Activated CD4-positive, CD25-positive, alpha-beta regulatory T cell treated with anti-CD3 and anti-CD28 coated beads, Interleukin-2, amount 50 U/mL, for 24 hours (primary cell): ENCODE measurements at regions not wholly inside any gene's neighbourhood (a gene's known extent, or its start where the extent isn't known, plus 50 kb on each side); places are given as distances from the start of the nearest gene placed in this dataset.
"Not testable (repeated sequence)": the region's sequence is repeated elsewhere in the genome, so short reads cannot be mapped to it uniquely, and the experiment has no call there.

ENCODE experiments used
- ATAC-seq, 2 donors: fragments of 150-1000 bp; cut with Tn5 transposase; one replicate each; pipeline ENCODE4 v1.10.0; 2021; ENCODE audit warnings: mild to moderate bottlenecking in 1 of 2, moderate library complexity in 1 of 2

- no peak for ATAC-seq
Observed at GRCh38 chrX:22803353-22803752, 196.4 kb upstream of the DDX53 start.

- ATAC-seq: no peak
Observed at GRCh38 chrX:22810876-22811275, 188.9 kb upstream of the DDX53 start.

GRCh38 chrX:22818061-22818460 lies 181.7 kb upstream of the DDX53 start:
- no peak for ATAC-seq

DNA sequence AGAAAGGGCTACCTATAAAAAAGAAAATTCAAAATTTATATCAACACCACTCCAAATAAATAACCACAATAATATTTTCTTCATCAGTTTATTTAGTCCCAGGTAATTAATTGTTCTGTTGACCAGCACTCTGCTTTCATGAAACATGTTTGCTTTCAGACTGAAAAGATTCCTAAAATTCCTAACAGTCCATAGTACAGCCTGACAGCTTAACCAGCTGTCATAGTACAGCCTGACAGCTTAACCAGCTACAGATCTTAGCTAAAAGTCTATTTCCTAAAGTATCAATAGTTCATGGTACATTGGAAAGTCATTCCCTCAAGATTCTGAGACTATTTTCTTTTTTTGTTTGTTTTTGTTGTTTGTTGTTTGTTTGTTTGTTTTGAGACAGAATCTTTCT lies 144.1 kb upstream of the DDX53 start:
- no peak for ATAC-seq

DNA sequence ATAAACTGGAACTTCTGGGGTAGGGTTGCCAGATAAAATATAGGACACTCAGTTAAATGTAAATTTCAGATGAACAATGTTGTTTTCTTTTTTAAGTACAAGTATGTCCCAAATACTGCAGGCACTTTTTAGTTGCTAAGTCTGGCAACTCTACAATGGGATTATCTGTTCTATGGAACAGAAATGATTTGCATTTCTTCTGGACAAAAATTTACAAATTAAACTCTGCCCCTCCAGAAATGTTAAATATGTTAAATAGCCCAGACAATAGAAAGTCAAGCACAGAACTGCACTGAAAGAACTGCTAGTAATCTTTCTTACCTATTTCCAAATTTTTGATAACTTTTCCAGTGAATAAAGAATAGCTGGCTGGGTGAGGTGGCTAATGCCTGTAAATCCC lies 140.1 kb upstream of the DDX53 start:
- no peak for ATAC-seq

DNA sequence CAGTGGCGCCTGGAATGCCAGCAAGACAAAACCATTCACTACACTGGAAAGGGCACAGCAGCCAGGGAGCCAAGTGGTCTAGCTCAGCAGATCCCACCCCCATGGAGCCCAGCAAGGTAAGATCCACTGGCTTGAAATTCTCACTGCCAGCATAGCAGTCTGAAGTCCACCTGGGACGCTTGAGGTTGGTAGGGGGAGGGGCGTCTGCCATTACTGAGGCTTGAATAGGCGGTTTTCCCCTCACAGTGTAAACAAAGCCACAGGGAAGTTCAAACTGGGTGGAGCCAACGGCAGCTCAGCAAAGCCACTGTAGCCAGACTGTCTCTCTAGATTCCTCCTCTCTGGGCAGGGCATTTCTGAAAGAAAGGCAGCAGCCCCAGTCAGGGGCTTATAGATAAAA lies 133.0 kb upstream of the DDX53 start:
- ATAC-seq: not testable (repeated sequence)

GRCh38 chrX:22882543-22882942 lies 117.2 kb upstream of the DDX53 start:
- ATAC-seq: no peak

- ATAC-seq: no peak
Observed at GRCh38 chrX:22889819-22890218, 109.9 kb upstream of the DDX53 start.

DNA sequence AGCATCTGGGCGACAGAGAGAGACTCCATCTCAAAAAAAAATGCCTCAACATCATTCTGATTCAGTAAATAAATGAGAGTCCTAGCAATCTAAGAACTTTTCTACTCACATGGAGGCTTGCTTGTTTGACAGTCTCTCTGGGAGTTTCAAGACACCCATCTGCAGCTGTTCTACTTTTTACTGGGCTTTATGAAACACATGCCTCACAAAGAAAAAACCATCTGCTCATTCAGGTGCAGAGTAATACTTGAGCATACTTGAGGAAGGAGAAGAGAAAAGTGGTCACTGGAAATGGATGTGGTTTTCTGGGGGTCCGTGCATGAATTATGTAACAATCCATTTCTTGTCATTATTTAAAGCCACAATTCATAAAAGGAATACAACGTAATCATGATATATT lies 87.1 kb upstream of the DDX53 start:
- ATAC-seq: no peak

DNA sequence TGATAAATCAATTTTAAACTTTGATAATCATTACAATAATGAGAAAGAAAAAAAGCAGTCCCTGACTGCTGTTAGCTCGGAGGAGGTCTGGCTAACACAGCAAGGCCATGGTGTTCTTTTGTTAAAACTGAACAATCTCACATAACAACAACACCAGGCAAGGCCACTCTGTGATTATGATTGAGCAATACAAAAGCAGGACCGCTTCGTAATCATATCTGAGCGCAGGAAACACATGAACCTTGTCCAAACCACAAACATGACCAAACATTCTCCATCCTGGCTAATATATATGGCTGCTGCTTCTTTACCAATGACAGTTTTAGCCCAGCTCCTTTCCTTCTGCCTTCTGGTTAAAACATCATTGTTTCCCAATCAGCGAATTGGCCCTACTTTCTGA lies 76.8 kb upstream of the DDX53 start:
- ATAC-seq: no peak

DNA sequence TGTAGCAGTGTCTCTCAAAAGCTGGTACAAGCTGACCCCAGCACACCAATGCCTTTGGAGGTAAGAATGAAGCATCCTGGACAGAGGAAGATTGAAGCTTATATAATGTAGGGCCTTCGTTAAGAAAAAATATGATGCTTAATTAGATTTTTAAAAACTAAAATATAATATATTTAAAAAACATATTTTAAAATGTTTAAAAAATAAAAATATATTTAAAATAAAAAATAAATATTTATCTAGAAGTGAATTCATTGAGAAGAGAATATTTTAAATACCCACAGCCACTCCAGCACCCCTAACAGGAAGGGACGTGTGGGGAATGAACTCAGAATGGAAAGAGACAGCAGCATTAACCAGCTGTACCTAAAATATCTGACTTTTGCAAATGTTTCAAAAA lies 65.1 kb upstream of the DDX53 start:
- no peak for ATAC-seq

GRCh38 chrX:22944945-22945344 lies 54.8 kb upstream of the DDX53 start:
- no peak for ATAC-seq
